ENCODE measurements at regions not wholly inside any gene's neighbourhood (a gene's known extent, or its start where the extent isn't known, plus 50 kb on each side); places are given as distances from the start of the nearest gene placed in this dataset.

DNA sequence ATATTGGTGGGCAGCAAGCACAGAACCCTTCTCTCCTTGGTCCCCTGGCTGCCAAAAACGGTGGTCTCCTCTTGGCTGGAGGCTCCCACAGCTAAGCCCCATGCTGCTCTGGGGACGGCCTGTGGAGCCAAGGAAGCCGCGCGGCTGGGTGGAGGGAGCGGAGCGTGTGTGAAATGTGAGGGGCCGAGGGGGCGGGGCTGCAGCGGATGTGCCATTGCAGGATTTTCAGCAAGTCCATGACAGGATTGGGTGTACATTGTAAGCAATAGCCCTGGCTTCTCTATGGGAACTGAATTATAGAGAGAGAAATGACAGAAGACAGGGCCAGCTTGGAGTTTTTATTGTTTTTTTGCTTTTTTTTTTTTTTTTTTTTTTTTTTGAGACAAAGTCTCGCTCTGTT lies 336.5 kb downstream of the DIRAS2 start:
- Histone ChIP-seq H3K4me1 (no peaks in the 10 kb centered on the region), H3K9me3 (no peaks in the 10 kb centered on the region), H3K27me3 (no peaks in the 10 kb centered on the region), H3K36me3 (no peaks in the 10 kb centered on the region), H3K27ac (no peak overlapping the region), H3K4me3 (no peak overlapping the region)
- intact Hi-C loops (cut with DNase I; ENCODE audit: low total_unique reads) = no loop called here
- TF ChIP-seq, protein P1, sequence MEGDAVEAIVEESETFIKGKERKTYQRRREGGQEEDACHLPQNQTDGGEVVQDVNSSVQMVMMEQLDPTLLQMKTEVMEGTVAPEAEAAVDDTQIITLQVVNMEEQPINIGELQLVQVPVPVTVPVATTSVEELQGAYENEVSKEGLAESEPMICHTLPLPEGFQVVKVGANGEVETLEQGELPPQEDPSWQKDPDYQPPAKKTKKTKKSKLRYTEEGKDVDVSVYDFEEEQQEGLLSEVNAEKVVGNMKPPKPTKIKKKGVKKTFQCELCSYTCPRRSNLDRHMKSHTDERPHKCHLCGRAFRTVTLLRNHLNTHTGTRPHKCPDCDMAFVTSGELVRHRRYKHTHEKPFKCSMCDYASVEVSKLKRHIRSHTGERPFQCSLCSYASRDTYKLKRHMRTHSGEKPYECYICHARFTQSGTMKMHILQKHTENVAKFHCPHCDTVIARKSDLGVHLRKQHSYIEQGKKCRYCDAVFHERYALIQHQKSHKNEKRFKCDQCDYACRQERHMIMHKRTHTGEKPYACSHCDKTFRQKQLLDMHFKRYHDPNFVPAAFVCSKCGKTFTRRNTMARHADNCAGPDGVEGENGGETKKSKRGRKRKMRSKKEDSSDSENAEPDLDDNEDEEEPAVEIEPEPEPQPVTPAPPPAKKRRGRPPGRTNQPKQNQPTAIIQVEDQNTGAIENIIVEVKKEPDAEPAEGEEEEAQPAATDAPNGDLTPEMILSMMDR (IDR thresholded peaks at IDR 0.05) = no peak
- no peak for TF ChIP-seq POLR2A (IDR thresholded peaks at IDR 0.05)
- no peak for DNase-seq

DNA sequence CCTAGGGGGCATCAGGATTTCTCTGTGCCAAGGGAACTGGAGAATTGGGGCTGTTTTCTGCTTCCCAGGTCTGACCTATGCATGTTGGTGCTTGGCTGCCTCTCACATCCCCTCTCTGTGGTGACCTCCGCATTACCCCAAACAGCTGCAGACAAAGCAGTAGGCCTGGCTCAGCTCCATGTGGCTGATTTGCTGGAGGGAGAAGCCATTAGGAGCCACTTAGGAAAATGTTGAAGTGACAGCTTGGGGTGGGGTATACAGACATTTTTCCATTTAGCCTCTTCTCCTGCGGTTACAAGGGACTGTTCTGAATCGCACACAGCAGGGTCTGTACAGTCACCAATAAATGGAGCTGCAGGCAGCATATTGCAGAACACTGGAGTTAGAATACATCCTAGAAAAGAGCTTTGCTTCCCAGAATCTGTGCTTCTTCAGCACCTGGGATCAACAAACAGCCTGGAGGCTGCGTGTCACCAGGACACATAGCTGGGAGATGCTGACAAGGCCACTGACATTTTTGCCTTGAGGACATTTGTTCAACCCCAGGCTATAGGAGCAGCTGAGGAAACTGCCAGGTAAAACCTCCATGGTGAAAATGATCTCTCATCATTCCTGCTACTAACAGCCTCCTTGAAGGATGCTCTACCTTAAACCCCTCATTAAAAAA lies 335.3 kb downstream of the DIRAS2 start:
- H3K9me3 ChIP-seq = no peaks in the 10 kb centered on the region
- no peaks in the 10 kb centered on the region for H3K27me3 ChIP-seq
- no peak overlapping the region for H3K4me3 ChIP-seq
- no peaks in the 10 kb centered on the region for H3K4me1 ChIP-seq
- no peaks in the 10 kb centered on the region for H3K36me3 ChIP-seq
- H3K27ac ChIP-seq = no peak overlapping the region
- no peak for TF ChIP-seq POLR2A (IDR thresholded peaks at IDR 0.05)
- no peak for DNase-seq
- intact Hi-C loops (cut with DNase I; ENCODE audit: low total_unique reads) = no loop called here

DNA sequence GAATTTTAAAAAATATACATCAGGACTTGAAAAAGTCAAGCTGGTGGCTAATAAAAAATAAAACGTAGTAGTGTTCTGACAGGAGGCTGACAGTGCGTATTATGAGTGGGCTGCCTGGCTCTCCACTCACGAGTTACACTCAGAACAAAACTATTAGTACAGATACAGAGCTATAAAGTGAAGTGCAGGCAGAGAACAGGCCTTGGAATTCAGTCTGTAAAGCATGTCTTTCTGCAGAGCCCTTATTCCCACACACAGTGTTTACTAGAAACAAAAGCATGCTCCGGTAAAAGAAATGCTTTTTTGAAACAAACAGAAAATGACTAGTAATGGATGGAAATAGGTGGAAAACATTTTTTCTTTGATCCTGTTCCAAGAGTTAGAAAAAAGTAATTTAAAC lies 334.7 kb downstream of the DIRAS2 start:
- DNase-seq = no peak
- intact Hi-C loops (cut with DNase I; ENCODE audit: low total_unique reads) = no loop called here
- Histone ChIP-seq H3K9me3 (no peaks in the 10 kb centered on the region), H3K4me1 (no peaks in the 10 kb centered on the region), H3K36me3 (no peaks in the 10 kb centered on the region), H3K4me3 (no peak overlapping the region), H3K27ac (no peak overlapping the region), H3K27me3 (no peaks in the 10 kb centered on the region)
- TF ChIP-seq POLR2A (IDR thresholded peaks at IDR 0.05) = no peak
- TF ChIP-seq, protein P1 (IDR thresholded peaks at IDR 0.05) = no peak

DNA sequence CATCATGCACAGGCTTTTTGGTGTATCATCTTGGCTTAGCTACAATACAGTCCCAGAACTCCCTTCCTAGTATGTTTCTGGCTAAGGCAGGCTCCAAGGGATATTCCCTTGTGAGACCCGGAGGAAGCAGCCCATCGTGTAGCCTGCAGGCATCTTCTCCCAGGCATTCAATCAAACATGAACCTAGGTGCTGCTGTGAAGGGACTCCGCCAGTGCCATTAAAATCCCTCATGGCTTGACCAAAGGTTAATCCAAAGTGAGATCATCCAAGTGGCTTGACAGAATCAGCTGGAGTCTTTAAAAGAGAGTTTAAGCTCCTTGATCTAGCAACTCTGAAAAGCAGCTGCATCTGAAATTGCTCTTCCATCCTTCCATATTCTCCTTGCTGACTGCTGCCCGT lies 333.9 kb downstream of the DIRAS2 start:
- intact Hi-C loops (cut with DNase I; ENCODE audit: low total_unique reads) = no loop called here
- H3K4me3 ChIP-seq = no peak overlapping the region
- no peaks in the 10 kb centered on the region for H3K27me3 ChIP-seq
- no peaks in the 10 kb centered on the region for H3K36me3 ChIP-seq
- H3K27ac ChIP-seq = no peak overlapping the region
- TF ChIP-seq POLR2A (IDR thresholded peaks at IDR 0.05) = no peak
- H3K9me3 ChIP-seq = no peaks in the 10 kb centered on the region
- H3K4me1 ChIP-seq = no peaks in the 10 kb centered on the region
- no peak for DNase-seq

DNA sequence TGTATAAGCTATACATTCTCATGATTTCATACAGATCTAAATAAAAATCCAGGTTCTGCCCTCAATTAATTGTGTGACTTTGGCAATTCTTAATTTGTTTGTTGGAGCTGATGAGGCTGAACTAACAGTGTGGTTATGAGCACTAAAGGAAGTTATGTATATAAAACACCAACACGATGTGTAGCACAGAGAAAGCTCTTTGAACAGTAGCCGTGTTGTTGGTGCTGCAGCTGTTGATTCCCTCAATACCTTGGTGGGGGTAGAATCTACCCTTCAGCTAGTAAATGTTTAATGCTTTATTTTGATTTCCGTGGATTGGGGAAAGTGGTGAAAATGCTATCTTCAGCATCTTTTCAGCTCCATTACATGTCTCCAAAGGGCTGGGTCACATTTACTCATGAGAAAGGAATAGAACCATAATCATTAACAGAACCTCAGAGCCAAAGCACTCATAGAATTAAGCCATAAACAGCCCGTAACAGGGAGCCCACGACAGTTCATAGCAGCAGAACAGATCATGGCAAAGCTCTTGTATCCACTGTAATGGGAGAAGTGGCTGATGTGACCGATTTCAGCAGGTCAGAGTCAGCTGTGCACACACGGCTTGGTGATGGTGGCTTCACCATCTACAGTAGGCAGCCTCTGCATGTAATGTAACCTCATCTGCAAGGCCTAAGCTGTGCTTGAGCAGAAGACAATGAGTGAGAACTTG lies 332.7 kb downstream of the DIRAS2 start:
- H3K9me3 ChIP-seq = no peaks in the 10 kb centered on the region
- H3K27me3 ChIP-seq = no peaks in the 10 kb centered on the region
- no peaks in the 10 kb centered on the region for H3K36me3 ChIP-seq
- DNase-seq = no peak
- no peaks in the 10 kb centered on the region for H3K4me1 ChIP-seq
- no peak overlapping the region for H3K4me3 ChIP-seq
- intact Hi-C loops (cut with DNase I; ENCODE audit: low total_unique reads) = no loop called here
- H3K27ac ChIP-seq = no peak overlapping the region
- TF ChIP-seq POLR2A (IDR thresholded peaks at IDR 0.05) = no peak
- TF ChIP-seq, protein P1 (IDR thresholded peaks at IDR 0.05) = no peak

DNA sequence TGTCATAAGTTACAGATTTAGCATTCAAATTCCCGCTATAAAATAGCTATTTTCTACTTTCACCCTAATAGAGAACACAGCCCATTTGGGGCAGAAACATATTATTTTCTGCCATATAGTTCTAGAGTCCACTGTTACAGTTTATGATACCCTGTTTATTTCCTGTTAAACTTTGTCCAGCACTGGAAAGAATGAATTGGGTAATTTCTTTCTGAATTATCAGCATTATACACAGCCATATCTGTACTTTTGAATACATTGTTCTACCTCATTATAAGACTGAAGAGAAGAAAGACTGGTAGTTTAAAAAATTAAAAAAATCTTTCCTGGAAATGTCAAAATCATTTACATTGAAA lies 332.1 kb downstream of the DIRAS2 start:
- Histone ChIP-seq H3K27ac (no peak overlapping the region), H3K27me3 (no peaks in the 10 kb centered on the region), H3K9me3 (no peaks in the 10 kb centered on the region), H3K4me3 (no peak overlapping the region), H3K36me3 (no peaks in the 10 kb centered on the region), H3K4me1 (no peaks in the 10 kb centered on the region)
- no peak for DNase-seq
- intact Hi-C loops (cut with DNase I; ENCODE audit: low total_unique reads) = no loop called here
- no peak for TF ChIP-seq POLR2A (IDR thresholded peaks at IDR 0.05)
- TF ChIP-seq, protein P1 (IDR thresholded peaks at IDR 0.05) = no peak
